Pons (tissue), 1 donor: ENCODE measurements at regions not wholly inside any gene's neighbourhood (a gene's known extent, or its start where the extent isn't known, plus 50 kb on each side); places are given as distances from the start of the nearest gene placed in this dataset.

ENCODE experiments used
- DNase-seq: peaks from one replicate; pipeline ENCODE4 v3.0.0-alpha.2; 2016; ENCODE audit warnings: low spot score

- DNase-seq = no peak
Measured at GRCh38 chr7:67422601-67423000, 426.0 kb downstream of the TYW1 start.

- no peak for DNase-seq
Measured at GRCh38 chr7:67423065-67423464, 426.4 kb downstream of the TYW1 start.

- no peak for DNase-seq
Measured at GRCh38 chr7:67426654-67427053, 430.0 kb downstream of the TYW1 start.

GRCh38 chr7:67429735-67430134, 433.1 kb downstream of the TYW1 start:
- no peak for DNase-seq

GRCh38 chr7:67432536-67433234, 436.1 kb downstream of the TYW1 start:
- DNase-seq = no peak

DNA sequence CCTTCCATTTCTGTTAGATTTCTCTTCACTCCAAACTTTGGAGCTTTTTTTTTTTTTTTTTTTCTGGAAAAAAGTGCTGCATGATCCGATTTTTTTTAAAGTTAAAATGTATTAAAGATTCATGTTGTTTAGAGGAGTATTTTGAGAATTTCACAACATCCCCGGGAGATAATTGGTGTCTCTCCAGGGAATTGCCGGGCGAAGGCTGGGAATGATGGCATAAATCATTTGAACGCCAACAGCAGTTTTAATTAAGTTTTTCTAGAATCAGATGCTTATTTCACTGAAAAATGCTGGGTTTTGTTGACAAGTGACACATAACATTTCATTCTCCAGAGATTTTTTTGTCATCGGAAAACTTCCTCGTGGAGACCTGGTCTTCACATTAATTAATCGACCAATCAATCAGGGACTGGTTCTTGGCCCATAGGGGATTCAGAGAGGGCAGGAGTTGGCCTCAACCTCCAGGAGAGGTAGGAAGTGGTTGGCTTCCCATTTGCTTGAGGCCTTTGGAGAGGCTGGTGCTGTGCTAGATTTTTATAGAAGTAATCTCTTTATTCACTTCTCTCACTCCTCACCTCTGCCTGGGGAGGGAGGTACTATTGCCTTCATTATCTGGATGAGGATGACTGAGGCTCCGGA, 439.4 kb downstream of the TYW1 start:
- DNase-seq = no peak

- no peak for DNase-seq
Measured at GRCh38 chr7:67438198-67438882, 441.7 kb downstream of the TYW1 start.

- no peak for DNase-seq
Measured at GRCh38 chr7:67438913-67439505, 442.4 kb downstream of the TYW1 start.

- DNase-seq = no peak
Measured at GRCh38 chr7:67440321-67440720, 443.7 kb downstream of the TYW1 start.

GRCh38 chr7:67445728-67446127, 449.1 kb downstream of the TYW1 start:
- DNase-seq = no peak

- DNase-seq = no peak
Measured at GRCh38 chr7:67447297-67447696, 450.7 kb downstream of the TYW1 start.

- DNase-seq = no peak
Measured at GRCh38 chr7:67448271-67448670, 451.6 kb downstream of the TYW1 start.

DNA sequence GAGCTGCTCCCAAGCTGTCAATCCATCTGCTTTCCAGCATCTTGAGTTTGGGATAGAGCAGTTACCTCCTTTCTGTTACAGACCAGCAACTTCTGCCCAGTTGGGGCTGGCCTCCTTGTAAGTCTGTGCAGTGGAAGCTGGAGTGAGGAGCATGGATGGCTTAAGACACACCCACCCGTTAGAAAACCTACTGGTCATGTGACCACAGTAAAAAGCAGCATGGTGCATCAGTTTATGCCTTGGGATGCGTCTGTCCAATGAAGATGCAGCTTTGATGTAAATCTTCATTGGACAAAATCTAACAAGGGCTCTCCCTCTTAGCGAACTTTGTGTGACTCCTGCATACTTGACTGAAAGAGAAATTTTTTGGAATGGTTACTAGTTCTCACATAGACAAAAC, 453.5 kb downstream of the TYW1 start:
- DNase-seq = no peak

DNA sequence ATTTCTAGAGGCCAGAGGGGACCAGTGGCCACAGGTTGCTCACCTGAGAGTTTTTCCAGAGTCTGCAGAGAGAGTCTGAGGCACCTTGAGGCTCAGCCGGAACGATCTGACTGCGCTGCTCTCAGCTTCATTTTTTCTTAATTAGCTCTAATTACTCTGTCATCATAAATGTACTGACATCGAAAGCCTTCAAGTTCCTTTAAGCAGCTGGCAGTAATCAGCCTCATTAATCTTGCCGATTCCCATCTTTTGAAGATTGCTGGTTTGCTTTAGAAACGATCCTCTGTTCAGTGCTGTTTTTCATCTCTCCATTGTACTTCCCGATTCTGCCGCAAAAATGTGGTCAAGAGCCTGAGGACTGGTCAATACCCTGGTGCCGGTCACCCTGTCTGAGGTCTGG, 454.7 kb downstream of the TYW1 start:
- DNase-seq = no peak

DNA sequence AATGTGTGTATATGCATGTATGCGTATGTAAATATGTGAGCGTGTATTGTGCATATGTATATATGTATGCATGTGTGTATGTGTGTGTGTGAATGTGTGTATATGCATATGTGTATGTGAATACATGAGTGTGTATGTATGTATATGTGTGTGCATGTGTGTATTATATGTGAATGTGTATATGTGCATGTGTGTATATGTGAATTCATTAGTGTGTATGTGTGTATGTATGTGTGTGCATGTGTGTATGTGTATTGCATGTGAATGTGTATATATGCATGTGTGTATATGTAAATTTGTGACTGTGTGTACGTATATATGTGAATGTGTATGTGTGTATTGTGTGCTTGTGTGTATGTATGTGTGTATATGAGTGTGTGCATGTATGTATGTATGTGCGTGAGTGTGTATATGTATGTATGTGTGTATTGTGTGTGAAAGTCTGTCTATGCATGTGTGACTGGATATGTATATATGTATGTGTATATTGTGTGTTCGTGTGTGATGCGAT, 455.9 kb downstream of the TYW1 start:
- DNase-seq = no peak

DNA sequence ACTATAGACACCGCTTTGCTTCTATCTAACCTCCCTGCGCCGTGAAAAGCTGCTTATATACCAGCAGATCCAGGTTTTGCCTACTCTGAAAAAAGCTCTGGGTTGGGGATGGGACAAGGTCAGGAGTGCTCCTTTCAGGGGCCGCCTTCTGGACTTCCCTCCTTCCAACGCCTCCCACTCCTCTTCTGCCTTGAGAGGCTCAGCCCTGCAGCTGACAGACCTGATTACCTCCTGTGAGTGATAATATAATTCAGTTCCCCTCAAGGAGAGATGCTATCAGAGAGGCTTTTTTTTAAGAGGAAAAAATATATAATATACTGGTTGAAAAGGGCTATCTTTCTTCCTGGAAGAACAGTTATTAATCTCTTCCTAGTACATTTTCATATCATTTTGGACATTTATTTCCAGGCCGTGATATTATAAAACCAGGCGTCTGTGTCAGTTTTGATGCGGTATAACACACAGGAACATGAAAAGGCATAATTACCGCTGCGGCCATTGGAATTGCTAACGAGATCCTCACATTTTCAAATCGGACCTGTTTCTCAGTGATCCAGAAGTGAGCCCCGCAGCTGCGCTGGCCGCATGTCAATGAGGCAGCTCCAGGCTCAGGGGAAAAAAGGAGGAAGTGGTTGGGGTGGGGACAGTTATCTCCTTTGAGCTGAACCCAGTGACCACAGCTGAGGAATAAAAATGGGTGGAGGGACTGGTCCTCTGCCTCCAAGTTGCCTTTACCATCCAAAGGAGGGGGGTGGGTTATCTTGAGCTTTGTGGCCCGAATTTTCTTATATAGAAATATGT, 457.1 kb downstream of the TYW1 start:
- DNase-seq = no peak

DNA sequence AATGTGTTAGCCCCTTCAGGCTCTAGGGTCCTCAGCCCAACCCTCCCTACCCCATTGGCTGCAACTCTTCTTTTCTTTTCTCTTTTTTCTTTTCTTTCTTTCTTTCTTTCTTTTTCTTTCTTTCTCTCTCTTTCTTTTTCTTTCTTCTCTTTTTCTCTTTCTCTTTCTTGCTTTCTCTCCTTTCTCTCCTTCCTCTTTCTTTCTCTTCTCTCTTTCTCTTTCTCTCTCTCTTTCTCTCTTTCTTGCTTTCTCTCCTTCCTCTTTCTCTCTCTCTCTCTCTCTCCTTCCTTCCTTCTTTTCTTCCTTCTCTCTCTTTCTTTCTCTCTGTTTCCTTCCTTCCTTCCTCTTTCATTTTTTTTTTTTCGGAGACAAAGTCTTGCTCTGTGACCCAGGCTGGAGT, 458.9 kb downstream of the TYW1 start:
- DNase-seq = no peak

DNA sequence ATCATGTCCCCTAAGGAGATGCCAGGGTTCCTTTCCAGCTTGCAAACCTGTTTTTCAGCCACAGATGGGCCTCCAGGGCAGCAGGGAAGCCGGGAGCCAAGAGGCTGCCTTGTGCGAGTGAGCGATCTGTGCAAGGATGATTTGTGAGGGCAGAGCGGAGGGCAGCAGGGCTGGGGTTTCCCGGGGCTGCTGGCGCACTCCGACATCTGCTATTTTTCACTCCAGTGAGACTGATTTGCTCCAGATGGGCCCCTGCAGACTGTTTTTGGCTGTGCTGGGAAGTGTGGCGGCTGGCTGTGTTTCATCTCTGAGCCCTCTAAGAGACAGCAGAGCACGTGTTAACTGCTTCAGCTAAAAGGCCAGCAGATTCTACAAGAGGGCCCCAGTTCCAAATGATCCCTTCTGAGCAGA, 466.2 kb downstream of the TYW1 start:
- peak; percentile 19 for DNase-seq

GRCh38 chr7:67463316-67463715, 466.7 kb downstream of the TYW1 start:
- DNase-seq = no peak

DNA sequence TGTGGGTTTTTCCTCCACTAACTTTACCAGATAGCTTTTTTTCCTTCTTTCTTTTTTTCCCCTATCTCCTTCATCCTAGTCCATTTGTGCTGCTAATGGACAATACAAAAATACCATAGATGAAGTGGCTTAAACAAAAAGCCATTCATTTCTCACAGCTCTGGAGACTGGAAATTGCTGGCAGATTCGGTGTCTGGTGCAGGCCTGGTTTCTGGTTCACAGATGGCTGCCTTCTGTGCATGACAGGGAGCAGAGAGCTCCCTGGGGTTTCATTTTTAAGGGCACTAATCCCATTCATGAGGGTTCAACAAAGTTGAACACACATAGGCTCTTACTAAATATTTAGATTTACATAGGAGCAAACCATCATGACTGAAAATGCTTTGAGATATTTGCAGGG, 467.4 kb downstream of the TYW1 start:
- peak; percentile 62 for DNase-seq

- DNase-seq = no peak
Measured at GRCh38 chr7:67466109-67466508, 469.5 kb downstream of the TYW1 start.

DNA sequence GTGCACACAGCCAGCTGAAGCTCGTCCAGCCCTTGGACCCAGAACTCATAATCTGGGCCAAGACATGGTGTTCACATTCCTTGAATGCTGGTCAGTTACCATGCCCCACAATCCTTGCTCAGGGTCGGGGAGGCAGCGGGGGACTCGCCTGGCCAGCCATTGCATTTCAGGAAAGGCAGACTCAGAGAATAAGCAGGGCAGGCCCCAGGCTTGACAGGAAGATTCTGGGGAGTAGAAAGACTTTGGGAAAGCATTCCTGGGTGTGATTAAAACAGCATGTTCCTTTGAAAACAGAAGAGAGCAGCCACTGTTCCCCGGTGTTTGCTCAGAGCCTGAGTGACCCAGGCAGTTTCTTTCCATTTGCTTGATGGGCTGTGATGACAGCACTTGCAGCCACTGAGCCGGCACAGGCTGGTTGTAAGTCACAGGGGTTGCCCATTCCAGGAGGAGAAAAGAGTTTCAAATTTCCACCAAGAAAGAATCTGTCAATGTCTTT, 473.7 kb downstream of the TYW1 start:
- peak; percentile 27 for DNase-seq
